ENCODE measurements at regions not wholly inside any gene's neighbourhood (a gene's known extent, or its start where the extent isn't known, plus 50 kb on each side); places are given as distances from the start of the nearest gene placed in this dataset.

GRCh38 chr18:55777666-55778304 is 189.8 kb upstream of the TCF4 start:
- TF ChIP-seq CTCF (IDR thresholded peaks at IDR 0.05; ENCODE audit: insufficient read depth, low read length, poor library complexity, severe bottlenecking) (no peak), EZH2phosphoT487 (conservative IDR thresholded peaks at IDR 0.05; ENCODE audit: low read length) (no peak)

All from SU-DHL-6 (cell line).